ENCODE measurements at regions not wholly inside any gene's neighbourhood (a gene's known extent, or its start where the extent isn't known, plus 50 kb on each side); places are given as distances from the start of the nearest gene placed in this dataset.

DNA sequence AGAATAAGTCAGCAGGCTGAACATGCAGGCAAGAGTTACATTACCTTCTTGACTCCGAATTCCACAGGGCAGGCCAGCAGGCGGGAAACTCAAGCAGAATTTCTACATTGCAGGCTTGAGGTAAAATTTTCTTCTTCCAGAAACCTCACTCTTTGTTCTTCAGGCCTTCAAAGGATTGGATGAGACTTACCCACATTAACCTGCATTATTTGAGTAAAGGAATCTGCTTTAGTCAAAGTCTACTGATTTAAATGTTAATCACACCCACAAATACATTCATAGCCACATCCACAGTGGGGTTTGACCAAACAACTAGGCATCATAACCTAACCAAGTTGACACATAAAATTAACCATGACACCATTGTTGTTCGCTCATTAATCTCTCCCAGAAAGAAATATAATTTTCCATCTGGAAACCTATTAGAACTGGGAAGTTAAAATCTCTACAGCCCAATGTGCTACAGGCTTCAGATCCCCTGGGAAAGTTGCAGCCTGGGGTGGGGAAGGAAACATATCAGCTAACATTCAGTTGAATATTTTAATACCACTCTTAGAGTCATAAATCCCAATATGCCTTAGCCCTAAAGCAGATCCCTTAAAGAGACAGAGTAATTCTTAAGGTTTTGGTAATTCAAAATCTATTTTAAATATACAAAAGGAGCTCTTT, 468.2 kb upstream of the TNP1 start:
- in situ Hi-C loops (cut with HindIII; ENCODE audit: low sequenced_read_pairs), result no loop called here

DNA sequence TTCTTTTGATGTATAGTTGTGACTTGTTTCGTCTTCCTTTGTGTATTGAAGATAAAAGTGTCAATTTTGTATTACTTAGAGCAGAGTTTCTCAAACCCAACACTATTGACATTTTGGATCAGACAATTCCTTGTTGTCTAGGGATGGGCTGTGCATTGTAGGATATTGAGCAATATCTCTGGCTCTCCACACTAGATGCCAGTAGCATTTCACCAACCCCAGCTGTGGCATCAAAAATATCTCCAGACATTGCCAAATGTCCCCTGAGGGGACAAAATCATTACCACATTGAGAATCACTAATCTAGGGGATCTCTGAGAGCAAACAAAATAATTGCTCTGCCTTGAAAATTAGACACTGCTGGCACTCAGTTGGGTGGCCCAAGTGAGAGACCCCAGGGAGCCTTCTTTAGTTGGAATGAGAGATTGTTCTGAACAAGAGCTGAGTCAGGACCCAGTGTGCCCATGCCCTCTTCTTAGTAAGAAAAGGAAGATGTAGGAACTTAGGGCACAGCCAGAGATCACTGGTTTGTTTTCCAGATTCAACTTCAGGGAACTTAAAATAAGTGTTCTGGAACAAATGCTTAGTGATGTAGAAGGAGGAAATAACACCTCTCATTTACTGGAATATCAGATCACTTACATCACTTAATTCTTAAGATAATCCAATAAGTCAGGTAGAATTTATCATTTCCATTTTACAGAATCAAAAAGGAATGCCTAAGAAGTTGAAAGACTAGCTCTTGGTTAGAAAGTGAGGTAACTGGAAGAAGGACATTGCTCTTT, 466.6 kb upstream of the TNP1 start:
- DNase-seq (ENCODE audit: low read depth, low spot score), result no peak
- H3K4me3 ChIP-seq (ENCODE audit: low read depth, low read length), result no peak overlapping the region
- TF ChIP-seq, protein P1, sequence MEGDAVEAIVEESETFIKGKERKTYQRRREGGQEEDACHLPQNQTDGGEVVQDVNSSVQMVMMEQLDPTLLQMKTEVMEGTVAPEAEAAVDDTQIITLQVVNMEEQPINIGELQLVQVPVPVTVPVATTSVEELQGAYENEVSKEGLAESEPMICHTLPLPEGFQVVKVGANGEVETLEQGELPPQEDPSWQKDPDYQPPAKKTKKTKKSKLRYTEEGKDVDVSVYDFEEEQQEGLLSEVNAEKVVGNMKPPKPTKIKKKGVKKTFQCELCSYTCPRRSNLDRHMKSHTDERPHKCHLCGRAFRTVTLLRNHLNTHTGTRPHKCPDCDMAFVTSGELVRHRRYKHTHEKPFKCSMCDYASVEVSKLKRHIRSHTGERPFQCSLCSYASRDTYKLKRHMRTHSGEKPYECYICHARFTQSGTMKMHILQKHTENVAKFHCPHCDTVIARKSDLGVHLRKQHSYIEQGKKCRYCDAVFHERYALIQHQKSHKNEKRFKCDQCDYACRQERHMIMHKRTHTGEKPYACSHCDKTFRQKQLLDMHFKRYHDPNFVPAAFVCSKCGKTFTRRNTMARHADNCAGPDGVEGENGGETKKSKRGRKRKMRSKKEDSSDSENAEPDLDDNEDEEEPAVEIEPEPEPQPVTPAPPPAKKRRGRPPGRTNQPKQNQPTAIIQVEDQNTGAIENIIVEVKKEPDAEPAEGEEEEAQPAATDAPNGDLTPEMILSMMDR (IDR thresholded peaks at IDR 0.05; ENCODE audit: low read depth, low read length), result no peak
- in situ Hi-C loops (cut with HindIII; ENCODE audit: low sequenced_read_pairs), result no loop called here

More for the DNA sequence above, 468.2 kb upstream of the TNP1 start:
- TF ChIP-seq, protein P1 (IDR thresholded peaks at IDR 0.05; ENCODE audit: low read depth, low read length), result no peak
- no peak overlapping the region for H3K4me3 ChIP-seq (ENCODE audit: low read depth, low read length)
- no peak for DNase-seq (ENCODE audit: low read depth, low spot score)

DNA sequence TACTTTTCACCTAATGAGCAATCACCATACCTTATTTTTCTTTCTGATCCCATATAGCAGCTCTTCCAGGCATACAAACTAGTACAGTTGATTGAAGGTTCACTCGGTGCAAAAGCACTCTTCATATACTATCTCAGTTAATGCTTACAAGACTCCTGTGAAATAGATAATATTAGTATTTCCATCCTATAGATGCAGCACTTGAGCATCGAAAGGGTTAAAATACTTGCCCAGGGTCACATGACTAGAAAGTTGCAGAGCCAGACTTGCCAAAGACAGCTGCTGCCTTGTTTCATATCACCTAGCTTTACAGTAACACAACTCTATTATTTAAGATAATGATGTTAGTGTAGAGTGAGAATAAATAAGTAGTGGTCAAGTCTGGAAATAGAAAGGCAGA, 466.0 kb upstream of the TNP1 start:
- H3K4me3 ChIP-seq (ENCODE audit: low read depth, low read length), result no peak overlapping the region
- TF ChIP-seq, protein P1 (IDR thresholded peaks at IDR 0.05; ENCODE audit: low read depth, low read length), result no peak
- DNase-seq (ENCODE audit: low read depth, low spot score), result no peak
- in situ Hi-C loops (cut with HindIII; ENCODE audit: low sequenced_read_pairs), result no loop called here

DNA sequence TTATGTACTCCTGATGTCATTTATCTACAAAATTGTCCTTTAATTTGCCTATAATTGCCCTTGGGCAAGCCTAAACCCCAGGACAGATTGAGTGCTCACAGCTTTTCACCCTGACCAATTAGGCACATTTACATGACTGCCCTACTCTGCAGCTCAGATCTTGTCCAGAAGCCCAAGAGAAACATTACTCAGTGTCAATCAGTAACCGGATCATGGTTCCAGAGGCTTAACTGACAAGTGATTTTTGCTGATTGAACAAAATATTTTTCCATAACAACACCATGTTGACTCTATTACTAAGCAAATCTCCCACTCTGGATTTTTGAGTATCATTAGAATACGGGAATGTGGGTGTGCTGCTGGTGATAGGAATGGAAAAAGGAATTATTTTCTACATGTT, 465.4 kb upstream of the TNP1 start:
- H3K4me3 ChIP-seq (ENCODE audit: low read depth, low read length), result no peak overlapping the region
- no peak for DNase-seq (ENCODE audit: low read depth, low spot score)
- TF ChIP-seq, protein P1 (IDR thresholded peaks at IDR 0.05; ENCODE audit: low read depth, low read length), result no peak
- in situ Hi-C loops (cut with HindIII; ENCODE audit: low sequenced_read_pairs), result no loop called here

DNA sequence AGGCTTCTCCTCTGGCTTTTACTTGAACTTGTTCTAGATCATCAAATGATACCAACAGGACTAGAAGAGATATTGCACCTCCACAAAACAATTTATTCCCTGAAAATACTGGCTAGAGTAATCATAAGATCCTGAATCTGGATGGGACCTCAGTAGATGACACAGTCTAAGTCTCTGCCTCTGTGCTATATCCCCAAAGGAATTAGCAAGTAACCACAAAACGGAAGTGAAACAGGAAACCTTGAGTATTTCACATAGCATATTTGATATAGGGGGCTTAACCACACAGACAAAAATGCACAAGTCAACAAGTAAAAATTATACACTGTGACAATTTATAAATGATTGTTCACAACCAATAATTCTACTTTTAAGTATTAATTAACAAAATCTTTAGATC, 456.9 kb upstream of the TNP1 start:
- DNase-seq (ENCODE audit: low read depth, low spot score), result peak; percentile 61
- in situ Hi-C loops (cut with HindIII; ENCODE audit: low sequenced_read_pairs), result no loop called here
- H3K4me3 ChIP-seq (ENCODE audit: low read depth, low read length), result no peak overlapping the region
- TF ChIP-seq, protein P1 (IDR thresholded peaks at IDR 0.05; ENCODE audit: low read depth, low read length), result no peak

DNA sequence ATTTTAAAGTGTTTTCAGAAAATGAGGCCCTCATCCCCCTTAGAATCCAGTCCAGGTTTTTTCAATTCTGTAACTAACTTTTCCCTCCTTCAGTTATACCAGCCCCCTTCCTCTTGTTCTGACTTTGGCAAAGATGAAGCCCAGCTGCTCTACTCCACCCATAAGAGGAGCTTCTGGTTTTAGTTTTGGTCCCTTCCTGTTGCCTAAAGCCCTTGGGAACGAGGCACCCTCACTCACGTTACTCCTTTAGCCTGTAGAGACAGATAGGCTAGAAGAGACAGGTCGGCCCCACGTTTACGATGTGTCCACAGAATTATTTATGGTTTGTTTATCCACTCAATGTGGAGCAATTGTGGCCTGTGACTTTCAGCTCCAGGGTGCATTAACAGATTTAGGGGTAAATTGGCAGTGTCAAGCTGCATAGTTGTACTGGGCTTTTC, 454.2 kb upstream of the TNP1 start:
- in situ Hi-C loops (cut with HindIII; ENCODE audit: low sequenced_read_pairs), result no loop called here
- no peak overlapping the region for H3K4me3 ChIP-seq (ENCODE audit: low read depth, low read length)
- TF ChIP-seq, protein P1 (IDR thresholded peaks at IDR 0.05; ENCODE audit: low read depth, low read length), result no peak
- DNase-seq (ENCODE audit: low read depth, low spot score), result no peak

Measured in astrocyte of the spinal cord (primary cell).